SK-N-SH (cell line): ENCODE measurements at regions not wholly inside any gene's neighbourhood (a gene's known extent, or its start where the extent isn't known, plus 50 kb on each side); places are given as distances from the start of the nearest gene placed in this dataset.

Experiments used
- CTCF ChIA-PET: fragments of 300-600, 350-600 bp; formaldehyde crosslinking; extraction: SDS; loops from one replicate; lab custom pipeline; 2021; lab: Yijun Ruan, JAX
- POLR2A ChIA-PET: fragments of 350-600 bp; sonication (Branson Sonifier 250); formaldehyde crosslinking; extraction: SDS; loops from one replicate; lab custom pipeline; 2020; ENCODE audit warnings: antibody characterized with exemption, inconsistent platforms; lab: Yijun Ruan, JAX
- DNase-seq: peaks from one replicate; pipeline ENCODE4 v3.0.0; 2012
- H2AFZ ChIP-seq: fragments of 200-600 bp; sonication (generic); 2 replicates; pipeline ENCODE4 v1.8.1; 2016; ENCODE audit warnings: antibody characterized with exemption, mild to moderate bottlenecking, low read depth
- H3F3A ChIP-seq: fragments of 200-600 bp; sonication (generic); replicated peaks from 2 replicates; pipeline ENCODE3; 2016; ENCODE audit warnings: antibody characterized with exemption, mild to moderate bottlenecking; ENCODE audit not compliant: insufficient read depth
- H3K27ac ChIP-seq, 2 experiments: fragments of 200-500 bp in 1 of 2; fragments of 200-600 bp in 1 of 2; sonication (Bioruptor generic) in 1 of 2; sonication (generic), shearing (Covaris generic) in 1 of 2; 2 replicates each; pipeline versions ENCODE4 v1.5.1 to v1.6.1; 2014 to 2016; ENCODE audit warnings: low read depth in 2 of 2, inconsistent platforms in 1 of 2, low read length in 1 of 2, mild to moderate bottlenecking in 1 of 2, mixed read lengths in 1 of 2
- H3K27me3 ChIP-seq: fragments of 200-600 bp; sonication (generic), shearing (Covaris generic); 2 replicates; pipeline ENCODE4 v1.6.1; 2016; ENCODE audit warnings: mixed run types; ENCODE audit not compliant: insufficient read depth
- H3K36me3 ChIP-seq, 2 experiments: fragments of 200-500 bp in 1 of 2; fragments of 200-600 bp in 1 of 2; sonication (Bioruptor generic) in 1 of 2; sonication (generic) in 1 of 2; replicated peaks in 1 of 2; 2 replicates each; pipeline versions ENCODE3 to v1.5.1; 2014 to 2016; ENCODE audit warnings: low read length in 1 of 2, mild to moderate bottlenecking in 1 of 2; ENCODE audit not compliant: insufficient read depth in 2 of 2, control insufficient read depth in 1 of 2
- H3K4me1 ChIP-seq, 2 experiments: fragments of 200-500 bp in 1 of 2; fragments of 200-600 bp in 1 of 2; sonication (Bioruptor generic) in 1 of 2; sonication (generic), shearing (Covaris generic) in 1 of 2; 2 replicates each; pipeline versions ENCODE4 v1.5.1 to v1.6.1; 2014 to 2016; ENCODE audit warnings: low read depth in 1 of 2, low read length in 1 of 2, mixed run types in 1 of 2; ENCODE audit not compliant: insufficient read depth in 2 of 2, control insufficient read depth in 1 of 2
- H3K4me2 ChIP-seq: fragments of 200-600 bp; sonication (generic), shearing (Covaris generic); 2 replicates; pipeline ENCODE4 v1.6.1; 2017; ENCODE audit warnings: mixed run types
- H3K4me3 ChIP-seq, 2 experiments: fragments of 200-500 bp in 1 of 2; fragments of 200-600 bp in 1 of 2; sonication (Bioruptor generic) in 1 of 2; sonication (generic), shearing (Covaris generic) in 1 of 2; 2 replicates each; pipeline versions ENCODE4 v1.5.1 to v1.8.1; 2014 to 2016; ENCODE audit warnings: low read depth in 2 of 2, inconsistent platforms in 1 of 2, low read length in 1 of 2, mild to moderate bottlenecking in 1 of 2, mixed read lengths in 1 of 2, moderate library complexity in 1 of 2
- H3K79me2 ChIP-seq: fragments of 200-600 bp; sonication (generic); 2 replicates; pipeline ENCODE4 v1.8.1; 2017; ENCODE audit warnings: mild to moderate bottlenecking; ENCODE audit not compliant: insufficient read depth
- H3K9ac ChIP-seq: fragments of 200-600 bp; sonication (generic); 2 replicates; pipeline ENCODE4 v1.6.1; 2017; ENCODE audit warnings: mixed run types
- H3K9me2 ChIP-seq: fragments of 200-600 bp; sonication (generic); 2 replicates; pipeline ENCODE4 v1.6.1; 2017; ENCODE audit warnings: mixed run types
- H3K9me3 ChIP-seq: fragments of 200-600 bp; sonication (generic); 2 replicates; pipeline ENCODE4 v1.6.1; 2017; ENCODE audit warnings: mixed run types, mild to moderate bottlenecking, moderate library complexity
- H4K20me1 ChIP-seq: fragments of 200-600 bp; sonication (generic); 2 replicates; pipeline ENCODE4 v1.6.1; 2017; ENCODE audit warnings: mild to moderate bottlenecking, mixed run types; ENCODE audit not compliant: insufficient read depth
- EZH2phosphoT487 ChIP-seq: fragments of 200-600 bp; sonication (generic); IDR thresholded peaks from 2 replicates; pipeline ENCODE4 v1.6.1; 2017; ENCODE audit warnings: low read depth, mixed run types, mild to moderate bottlenecking, antibody characterized with exemption, moderate library complexity, borderline replicate concordance
- GABPA ChIP-seq: IDR thresholded peaks from 2 replicates; pipeline ENCODE4 v1.4.0; 2012; ENCODE audit warnings: low read depth, mild to moderate bottlenecking
- IRF3 ChIP-seq: fragments of 150-350 bp; IDR thresholded peaks from 2 replicates; pipeline ENCODE4 v1.6.1; 2016; ENCODE audit warnings: mild to moderate bottlenecking, low read depth, low read length
- JUND ChIP-seq: IDR thresholded peaks from 2 replicates; pipeline ENCODE4 v1.4.0; 2012
- MXI1 ChIP-seq: IDR thresholded peaks from 2 replicates; pipeline ENCODE4 v1.6.1; 2012; ENCODE audit warnings: mild to moderate bottlenecking, low read depth, low read length, improper control_type of control experiment
- NFIC ChIP-seq: IDR thresholded peaks from 2 replicates; pipeline ENCODE4 v1.4.0; 2012; ENCODE audit warnings: borderline replicate concordance
- RAD21 ChIP-seq: IDR thresholded peaks from 2 replicates; pipeline ENCODE4 v1.6.1; 2012; ENCODE audit warnings: mild to moderate bottlenecking, low read length
- TCF12 ChIP-seq: IDR thresholded peaks from 2 replicates; pipeline ENCODE4 v1.4.0; 2012
- WGBS: methylation state at CpG from one replicate; pipeline ENCODE4 v1.1.6; 2017; ENCODE audit warnings: low lambda C conversion rate; 5-methylcytosine and 5-hydroxymethylcytosine counted together
- TF ChIP-seq, protein P1 (sequence below): IDR thresholded peaks from 2 replicates; pipeline ENCODE4 v1.4.0; 2012; ENCODE audit warnings: low read depth, borderline replicate concordance
- TF ChIP-seq, protein P2 (sequence below): fragments of 200-600 bp; sonication (generic); IDR thresholded peaks from 2 replicates; pipeline ENCODE4 v1.6.1; 2017; ENCODE audit warnings: antibody characterized with exemption, mild to moderate bottlenecking, moderate library complexity
- TF ChIP-seq, protein P3 (sequence below): fragments of 150-350 bp; IDR thresholded peaks from 2 replicates; pipeline ENCODE4 v1.6.1; 2017; ENCODE audit warnings: antibody characterized with exemption, low read length, low read depth, borderline replicate concordance

GRCh38 chr14:94992046-94992445 is 165.3 kb downstream of the DICER1 start:
- Histone ChIP-seq H3K9me3 (no peaks in the 10 kb centered on the region), H3K27me3 (no peaks in the 10 kb centered on the region; the same call in 1 of the 2 replicates), H3K9ac (no peak overlapping the region), H3K36me3 (no peaks in the 10 kb centered on the region), H3K4me2 (no peak overlapping the region), H3F3A (no peaks in the 10 kb centered on the region)
- DNase-seq: no peak
- CTCF ChIA-PET: interaction anchor here (1.4 kb wide), 1 partner anchor 13 kb away, joined by 3 read pairs; no protein-coding TSS in a partner anchor
- TF ChIP-seq GABPA: no peak
- no peak for TF ChIP-seq NFIC
- TF ChIP-seq, all 33 proteins: peak for 0
- POLR2A ChIA-PET: no interaction called here
- no peaks in the 10 kb centered on the region; a peak in 1 of 4 replicates for H3K4me1 ChIP-seq
- no peaks in the 10 kb centered on the region for H3K9me2 ChIP-seq
- no peaks in the 10 kb centered on the region for H4K20me1 ChIP-seq
- no peaks in the 10 kb centered on the region for H3K79me2 ChIP-seq
- no peak overlapping the region for H3K27ac ChIP-seq
- H2AFZ ChIP-seq: no peak overlapping the region
- no peak overlapping the region for H3K4me3 ChIP-seq

GRCh38 chr14:94989946-94990345 is 167.4 kb downstream of the DICER1 start:
- H3K9me2 ChIP-seq: no peaks in the 10 kb centered on the region
- no peak overlapping the region for H2AFZ ChIP-seq
- H3K27ac ChIP-seq: no peak overlapping the region
- no peak for DNase-seq
- H3K4me2 ChIP-seq: no peak overlapping the region
- H3K9me3 ChIP-seq: no peaks in the 10 kb centered on the region
- POLR2A ChIA-PET: no interaction called here
- TF ChIP-seq TCF12: 0 out of 2 replicates have a peak, but pooled peaks have one; percentile 3
- TF ChIP-seq, protein P1, sequence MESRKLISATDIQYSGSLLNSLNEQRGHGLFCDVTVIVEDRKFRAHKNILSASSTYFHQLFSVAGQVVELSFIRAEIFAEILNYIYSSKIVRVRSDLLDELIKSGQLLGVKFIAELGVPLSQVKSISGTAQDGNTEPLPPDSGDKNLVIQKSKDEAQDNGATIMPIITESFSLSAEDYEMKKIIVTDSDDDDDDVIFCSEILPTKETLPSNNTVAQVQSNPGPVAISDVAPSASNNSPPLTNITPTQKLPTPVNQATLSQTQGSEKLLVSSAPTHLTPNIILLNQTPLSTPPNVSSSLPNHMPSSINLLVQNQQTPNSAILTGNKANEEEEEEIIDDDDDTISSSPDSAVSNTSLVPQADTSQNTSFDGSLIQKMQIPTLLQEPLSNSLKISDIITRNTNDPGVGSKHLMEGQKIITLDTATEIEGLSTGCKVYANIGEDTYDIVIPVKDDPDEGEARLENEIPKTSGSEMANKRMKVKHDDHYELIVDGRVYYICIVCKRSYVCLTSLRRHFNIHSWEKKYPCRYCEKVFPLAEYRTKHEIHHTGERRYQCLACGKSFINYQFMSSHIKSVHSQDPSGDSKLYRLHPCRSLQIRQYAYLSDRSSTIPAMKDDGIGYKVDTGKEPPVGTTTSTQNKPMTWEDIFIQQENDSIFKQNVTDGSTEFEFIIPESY: no peak
- H3K4me1 ChIP-seq: no peaks in the 10 kb centered on the region; a peak in 1 of 4 replicates
- 15% methylated on average over 3 of the region's 3 CpGs for WGBS
- no peaks in the 10 kb centered on the region for H3K36me3 ChIP-seq
- H3K27me3 ChIP-seq: no peaks in the 10 kb centered on the region; the same call in 1 of the 2 replicates
- CTCF ChIA-PET: no interaction called here
- no peaks in the 10 kb centered on the region for H3F3A ChIP-seq
- no peaks in the 10 kb centered on the region for H4K20me1 ChIP-seq
- H3K9ac ChIP-seq: no peak overlapping the region
- no peaks in the 10 kb centered on the region for H3K79me2 ChIP-seq
- no peak overlapping the region for H3K4me3 ChIP-seq

- ChIA-PET CTCF (no interaction called here), POLR2A (no interaction called here)
- no peaks in the 10 kb centered on the region for H3K9me3 ChIP-seq
- 40% methylated on average over 4 of the region's 4 CpGs for WGBS
- no peak for DNase-seq
- H4K20me1 ChIP-seq: no peaks in the 10 kb centered on the region
- H3K36me3 ChIP-seq: no peaks in the 10 kb centered on the region
- no peak overlapping the region for H3K4me2 ChIP-seq
- no peak overlapping the region for H3K4me3 ChIP-seq
- H2AFZ ChIP-seq: no peak overlapping the region
- H3K9ac ChIP-seq: no peak overlapping the region
- H3F3A ChIP-seq: no peaks in the 10 kb centered on the region
- H3K79me2 ChIP-seq: no peaks in the 10 kb centered on the region
- H3K27ac ChIP-seq: no peak overlapping the region
- TF ChIP-seq EZH2phosphoT487 (no peak), IRF3 (no peak), NFIC (no peak), RAD21 (no peak), JUND (no peak), MXI1 (no peak)
- TF ChIP-seq, protein P1: no peak
- TF ChIP-seq, protein P2, sequence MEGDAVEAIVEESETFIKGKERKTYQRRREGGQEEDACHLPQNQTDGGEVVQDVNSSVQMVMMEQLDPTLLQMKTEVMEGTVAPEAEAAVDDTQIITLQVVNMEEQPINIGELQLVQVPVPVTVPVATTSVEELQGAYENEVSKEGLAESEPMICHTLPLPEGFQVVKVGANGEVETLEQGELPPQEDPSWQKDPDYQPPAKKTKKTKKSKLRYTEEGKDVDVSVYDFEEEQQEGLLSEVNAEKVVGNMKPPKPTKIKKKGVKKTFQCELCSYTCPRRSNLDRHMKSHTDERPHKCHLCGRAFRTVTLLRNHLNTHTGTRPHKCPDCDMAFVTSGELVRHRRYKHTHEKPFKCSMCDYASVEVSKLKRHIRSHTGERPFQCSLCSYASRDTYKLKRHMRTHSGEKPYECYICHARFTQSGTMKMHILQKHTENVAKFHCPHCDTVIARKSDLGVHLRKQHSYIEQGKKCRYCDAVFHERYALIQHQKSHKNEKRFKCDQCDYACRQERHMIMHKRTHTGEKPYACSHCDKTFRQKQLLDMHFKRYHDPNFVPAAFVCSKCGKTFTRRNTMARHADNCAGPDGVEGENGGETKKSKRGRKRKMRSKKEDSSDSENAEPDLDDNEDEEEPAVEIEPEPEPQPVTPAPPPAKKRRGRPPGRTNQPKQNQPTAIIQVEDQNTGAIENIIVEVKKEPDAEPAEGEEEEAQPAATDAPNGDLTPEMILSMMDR: no peak
- TF ChIP-seq, protein P3, sequence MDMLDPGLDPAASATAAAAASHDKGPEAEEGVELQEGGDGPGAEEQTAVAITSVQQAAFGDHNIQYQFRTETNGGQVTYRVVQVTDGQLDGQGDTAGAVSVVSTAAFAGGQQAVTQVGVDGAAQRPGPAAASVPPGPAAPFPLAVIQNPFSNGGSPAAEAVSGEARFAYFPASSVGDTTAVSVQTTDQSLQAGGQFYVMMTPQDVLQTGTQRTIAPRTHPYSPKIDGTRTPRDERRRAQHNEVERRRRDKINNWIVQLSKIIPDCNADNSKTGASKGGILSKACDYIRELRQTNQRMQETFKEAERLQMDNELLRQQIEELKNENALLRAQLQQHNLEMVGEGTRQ: no peak
- TF ChIP-seq, all 33 proteins: peak for 0
- H3K27me3 ChIP-seq: no peaks in the 10 kb centered on the region; the same call in 1 of the 2 replicates
- H3K4me1 ChIP-seq: no peaks in the 10 kb centered on the region; a peak in 1 of 4 replicates
- no peaks in the 10 kb centered on the region for H3K9me2 ChIP-seq
Measured at GRCh38 chr14:94989417-94989816, 167.9 kb downstream of the DICER1 start.
